HG03575 (cell line): ENCODE measurements at regions not wholly inside any gene's neighbourhood (a gene's known extent, or its start where the extent isn't known, plus 50 kb on each side); places are given as distances from the start of the nearest gene placed in this dataset.

Experiments
- ATAC-seq: cut with Tn5 transposase; IDR thresholded peaks from one replicate; pipeline ENCODE4 v1.9.1; 2021; ENCODE audit not compliant: unreplicated experiment, insufficient number of reproducible peaks, low FRiP score; ENCODE audit errors: extremely low read depth

- no peak for ATAC-seq
These were observed 140.5 kb upstream of the UBE2E2 start for GRCh38 chr3:23062582-23062981.

GRCh38 chr3:23062982-23063381 is 140.1 kb upstream of the UBE2E2 start:
- ATAC-seq = no peak

- ATAC-seq = no peak
These were observed 136.0 kb upstream of the UBE2E2 start for GRCh38 chr3:23067116-23067515.

- ATAC-seq = no peak
These were observed 135.0 kb upstream of the UBE2E2 start for GRCh38 chr3:23068016-23068728.

- no peak for ATAC-seq
These were observed 131.8 kb upstream of the UBE2E2 start for GRCh38 chr3:23071296-23071695.

- peak; percentile 68 for ATAC-seq
These were observed 131.4 kb upstream of the UBE2E2 start for GRCh38 chr3:23071758-23072157.

GRCh38 chr3:23072693-23073092 is 130.4 kb upstream of the UBE2E2 start:
- no peak for ATAC-seq

- no peak for ATAC-seq
These were observed 129.3 kb upstream of the UBE2E2 start for GRCh38 chr3:23073724-23074305.

GRCh38 chr3:23075496-23075895 is 127.6 kb upstream of the UBE2E2 start:
- no peak for ATAC-seq

GRCh38 chr3:23076437-23076836 is 126.7 kb upstream of the UBE2E2 start:
- no peak for ATAC-seq

GRCh38 chr3:23077126-23077525 is 126.0 kb upstream of the UBE2E2 start:
- ATAC-seq = no peak

- no peak for ATAC-seq
These were observed 124.4 kb upstream of the UBE2E2 start for GRCh38 chr3:23078735-23079134.

GRCh38 chr3:23079976-23080375 is 123.2 kb upstream of the UBE2E2 start:
- no peak for ATAC-seq

- no peak for ATAC-seq
These were observed 119.4 kb upstream of the UBE2E2 start for GRCh38 chr3:23083701-23084100.

GRCh38 chr3:23084367-23084766 is 118.8 kb upstream of the UBE2E2 start:
- ATAC-seq = no peak

- no peak for ATAC-seq
These were observed 117.9 kb upstream of the UBE2E2 start for GRCh38 chr3:23085261-23085660.

- ATAC-seq = no peak
These were observed 116.8 kb upstream of the UBE2E2 start for GRCh38 chr3:23086331-23086730.

- ATAC-seq = no peak
These were observed 116.3 kb upstream of the UBE2E2 start for GRCh38 chr3:23086831-23087230.

GRCh38 chr3:23094412-23094811 is 108.7 kb upstream of the UBE2E2 start:
- no peak for ATAC-seq

- ATAC-seq = no peak
These were observed 108.2 kb upstream of the UBE2E2 start for GRCh38 chr3:23094890-23095462.

- no peak for ATAC-seq
These were observed 107.1 kb upstream of the UBE2E2 start for GRCh38 chr3:23096041-23096440.
